GM12878 (cell line): ENCODE measurements at regions not wholly inside any gene's neighbourhood (a gene's known extent, or its start where the extent isn't known, plus 50 kb on each side); places are given as distances from the start of the nearest gene placed in this dataset.
"Not testable (repeated sequence)": the region's sequence is repeated elsewhere in the genome, so short reads cannot be mapped to it uniquely, and the experiment has no call there.

Experiments
- HDGF ChIP-seq: fragments of 450-650 bp; IDR thresholded peaks from 2 replicates; pipeline ENCODE4 v1.6.1; 2016; ENCODE audit warnings: antibody characterized with exemption
- RELA ChIP-seq: fragments of 450-650 bp; IDR thresholded peaks from 2 replicates; pipeline ENCODE4 v1.8.0; 2014; ENCODE audit warnings: borderline replicate concordance; ENCODE audit not compliant: partially characterized antibody
- TF ChIP-seq, protein P1 (sequence below): IDR thresholded peaks from 2 replicates; pipeline ENCODE4 v1.6.1; 2012; ENCODE audit warnings: low read depth, low read length, improper control_type of control experiment
- TF ChIP-seq, protein P2 (sequence below), 3 experiments: IDR thresholded peaks in 2 of 3; conservative IDR thresholded peaks in 1 of 3; 2 replicates each; pipeline ENCODE4 v1.5.1; 2011; ENCODE audit warnings: low read depth in 3 of 3, low read length in 3 of 3, mild to moderate bottlenecking in 3 of 3, control low read depth in 2 of 3, moderate library complexity in 2 of 3, inconsistent platforms in 1 of 3, mixed read lengths in 1 of 3; ENCODE audit not compliant: control insufficient read depth in 2 of 3, insufficient read depth in 1 of 3; ENCODE audit errors: extremely low read depth in 1 of 3

DNA sequence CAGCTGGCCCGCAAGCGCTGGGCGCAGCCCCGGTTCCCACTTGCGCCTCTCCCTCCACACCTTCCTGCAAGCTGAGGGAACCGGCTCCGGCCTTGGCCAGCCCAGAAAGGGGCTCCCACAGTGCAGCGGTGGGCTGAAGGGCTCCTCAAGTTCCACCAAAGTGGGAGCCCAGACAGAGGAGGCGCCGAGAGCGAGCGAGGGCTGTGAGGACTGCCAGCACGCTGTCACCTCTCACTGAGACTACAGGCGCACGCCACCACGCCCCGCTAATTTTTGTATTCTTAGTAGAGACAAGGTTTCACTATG, 103.3 kb upstream of the KMT2C start:
- TF ChIP-seq, protein P1, sequence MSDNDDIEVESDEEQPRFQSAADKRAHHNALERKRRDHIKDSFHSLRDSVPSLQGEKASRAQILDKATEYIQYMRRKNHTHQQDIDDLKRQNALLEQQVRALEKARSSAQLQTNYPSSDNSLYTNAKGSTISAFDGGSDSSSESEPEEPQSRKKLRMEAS: not testable (repeated sequence)
- TF ChIP-seq RELA, HDGF: not testable (repeated sequence)
- TF ChIP-seq, protein P2, sequence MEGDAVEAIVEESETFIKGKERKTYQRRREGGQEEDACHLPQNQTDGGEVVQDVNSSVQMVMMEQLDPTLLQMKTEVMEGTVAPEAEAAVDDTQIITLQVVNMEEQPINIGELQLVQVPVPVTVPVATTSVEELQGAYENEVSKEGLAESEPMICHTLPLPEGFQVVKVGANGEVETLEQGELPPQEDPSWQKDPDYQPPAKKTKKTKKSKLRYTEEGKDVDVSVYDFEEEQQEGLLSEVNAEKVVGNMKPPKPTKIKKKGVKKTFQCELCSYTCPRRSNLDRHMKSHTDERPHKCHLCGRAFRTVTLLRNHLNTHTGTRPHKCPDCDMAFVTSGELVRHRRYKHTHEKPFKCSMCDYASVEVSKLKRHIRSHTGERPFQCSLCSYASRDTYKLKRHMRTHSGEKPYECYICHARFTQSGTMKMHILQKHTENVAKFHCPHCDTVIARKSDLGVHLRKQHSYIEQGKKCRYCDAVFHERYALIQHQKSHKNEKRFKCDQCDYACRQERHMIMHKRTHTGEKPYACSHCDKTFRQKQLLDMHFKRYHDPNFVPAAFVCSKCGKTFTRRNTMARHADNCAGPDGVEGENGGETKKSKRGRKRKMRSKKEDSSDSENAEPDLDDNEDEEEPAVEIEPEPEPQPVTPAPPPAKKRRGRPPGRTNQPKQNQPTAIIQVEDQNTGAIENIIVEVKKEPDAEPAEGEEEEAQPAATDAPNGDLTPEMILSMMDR (IDR thresholded peaks at IDR 0.05 in 2 of 3, conservative IDR thresholded peaks at IDR 0.05 in 1 of 3; ENCODE audit: control insufficient read depth in 2 of 3, extremely low read depth in 1 of 3, insufficient read depth in 1 of 3, low read depth in 3 of 3, low read length in 3 of 3): not testable (repeated sequence)
